Ectodermal cell (in vitro differentiated cells): ENCODE measurements at regions not wholly inside any gene's neighbourhood (a gene's known extent, or its start where the extent isn't known, plus 50 kb on each side); places are given as distances from the start of the nearest gene placed in this dataset.

ENCODE experiments used
- H3K27ac ChIP-seq: 2 replicates; pipeline ENCODE4 v1.7.0; 2013; ENCODE audit warnings: mild to moderate bottlenecking, low read depth, low read length; ENCODE audit not compliant: insufficient read depth, poor library complexity, severe bottlenecking
- H3K27me3 ChIP-seq: 2 replicates; pipeline ENCODE4 v1.7.0; 2013; ENCODE audit warnings: mild to moderate bottlenecking, low read length; ENCODE audit not compliant: insufficient read depth, control insufficient read depth, poor library complexity, severe bottlenecking
- H3K36me3 ChIP-seq: one replicate; pipeline ENCODE4 v1.7.0; 2013; ENCODE audit warnings: low read length; ENCODE audit not compliant: control insufficient read depth, insufficient read depth
- H3K4me1 ChIP-seq: one replicate; pipeline ENCODE4 v1.7.0; 2013; ENCODE audit warnings: low read length; ENCODE audit not compliant: control insufficient read depth, insufficient read depth
- H3K4me3 ChIP-seq: 2 replicates; pipeline ENCODE4 v1.7.0; 2013; ENCODE audit warnings: low read depth, low read length, control low read depth; ENCODE audit not compliant: insufficient read depth
- H3K9me3 ChIP-seq: 2 replicates; pipeline ENCODE4 v1.7.0; 2013; ENCODE audit warnings: mild to moderate bottlenecking, low read length, moderate library complexity; ENCODE audit not compliant: control insufficient read depth
- WGBS, 2 experiments: methylation state at CpG; one replicate each; pipeline ENCODE4 v1.1.7; 2013; ENCODE audit warnings: missing lambda C conversion rate in 2 of 2; 5-methylcytosine and 5-hydroxymethylcytosine counted together

DNA sequence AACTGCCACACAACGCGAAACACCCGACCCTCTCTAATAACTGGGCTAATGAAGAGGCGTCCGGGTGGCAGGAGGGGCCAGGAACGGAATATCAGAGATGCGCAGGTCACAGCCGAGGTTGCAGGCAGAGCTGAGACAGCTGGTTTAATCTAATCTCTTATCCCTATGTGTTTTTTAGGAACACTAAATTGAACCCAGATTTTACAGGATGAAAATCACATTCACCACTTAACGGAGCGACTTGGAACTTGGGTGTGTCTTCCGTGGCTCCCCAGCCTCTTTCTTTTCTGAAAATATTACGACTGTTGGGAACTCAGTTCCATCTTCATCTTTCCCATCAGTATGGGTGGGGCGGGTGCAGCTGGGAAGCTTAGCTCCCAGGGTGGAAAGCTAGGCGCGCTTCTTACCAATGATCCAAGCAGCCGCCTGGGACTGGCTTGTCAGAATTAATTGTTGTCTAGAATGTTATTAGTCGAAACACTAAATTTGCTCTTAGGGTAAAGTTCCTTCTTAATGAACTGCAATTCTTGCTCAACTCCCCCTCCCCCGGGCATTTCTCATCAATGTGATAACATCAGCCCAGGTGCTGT lies 92.5 kb downstream of the IRX2 start:
- Histone ChIP-seq H3K4me1 (peaks cover 10% of the 10 kb centered on the region), H3K27me3 (no peaks in the 10 kb centered on the region), H3K9me3 (no peaks in the 10 kb centered on the region), H3K4me3 (no peak overlapping the region), H3K27ac (no peak overlapping the region), H3K36me3 (no peaks in the 10 kb centered on the region)
- 90 to 93% methylated on average over 18 of the region's 18 CpGs for WGBS, 2 experiments

- WGBS, 2 experiments, result 95% methylated on average over 11 of the region's 11 CpGs
- Histone ChIP-seq H3K4me1 (peaks cover 10% of the 10 kb centered on the region), H3K4me3 (no peak overlapping the region)
These were observed 93.0 kb downstream of the IRX2 start for GRCh38 chr5:2658447-2658846.

GRCh38 chr5:2657151-2657550 lies 94.3 kb downstream of the IRX2 start:
- WGBS, 2 experiments, result 96 to 97% methylated on average over 13 of the region's 13 CpGs
- Histone ChIP-seq H3K4me1 (peaks cover 10% of the 10 kb centered on the region), H3K36me3 (no peaks in the 10 kb centered on the region)

More at GRCh38 chr5:2658447-2658846, 93.0 kb downstream of the IRX2 start:
- H3K9me3 ChIP-seq, result no peaks in the 10 kb centered on the region
- no peak overlapping the region for H3K27ac ChIP-seq
- H3K36me3 ChIP-seq, result no peaks in the 10 kb centered on the region
- H3K27me3 ChIP-seq, result no peaks in the 10 kb centered on the region

DNA sequence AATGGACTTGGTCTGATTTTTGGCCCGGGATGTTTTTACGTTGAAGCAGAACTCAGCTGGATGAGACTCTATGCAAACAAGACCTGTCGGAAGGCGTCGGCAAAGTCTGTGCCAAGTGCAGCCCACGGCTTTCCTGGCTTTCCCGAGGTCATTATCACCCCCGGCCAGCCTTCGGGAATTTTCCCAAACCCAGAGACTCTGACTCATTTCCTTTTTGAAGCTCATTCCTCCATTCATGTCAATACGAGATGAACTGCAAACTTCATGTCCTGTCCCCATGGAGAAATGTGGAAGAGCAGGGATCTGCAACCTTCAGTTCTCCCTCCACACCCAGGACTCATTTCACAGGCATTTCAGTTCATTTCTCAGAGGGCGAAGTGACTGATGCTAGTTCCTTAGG lies 95.3 kb downstream of the IRX2 start:
- Histone ChIP-seq H3K36me3 (no peaks in the 10 kb centered on the region), H3K27ac (no peak overlapping the region), H3K4me1 (peaks cover 10% of the 10 kb centered on the region), H3K4me3 (no peak overlapping the region), H3K9me3 (no peaks in the 10 kb centered on the region), H3K27me3 (no peaks in the 10 kb centered on the region)
- WGBS, 2 experiments, result 87 to 91% methylated on average over 11 of the region's 11 CpGs

More at GRCh38 chr5:2657151-2657550, 94.3 kb downstream of the IRX2 start:
- Histone ChIP-seq H3K27me3 (no peaks in the 10 kb centered on the region), H3K9me3 (no peaks in the 10 kb centered on the region), H3K4me3 (no peak overlapping the region), H3K27ac (no peak overlapping the region)

GRCh38 chr5:2653991-2654390 lies 97.5 kb downstream of the IRX2 start:
- 81 to 87% methylated on average over 7 of the region's 7 CpGs for WGBS, 2 experiments
- Histone ChIP-seq H3K4me3 (no peak overlapping the region), H3K27ac (no peak overlapping the region), H3K9me3 (no peaks in the 10 kb centered on the region), H3K4me1 (no peaks in the 10 kb centered on the region), H3K36me3 (no peaks in the 10 kb centered on the region), H3K27me3 (no peaks in the 10 kb centered on the region)

DNA sequence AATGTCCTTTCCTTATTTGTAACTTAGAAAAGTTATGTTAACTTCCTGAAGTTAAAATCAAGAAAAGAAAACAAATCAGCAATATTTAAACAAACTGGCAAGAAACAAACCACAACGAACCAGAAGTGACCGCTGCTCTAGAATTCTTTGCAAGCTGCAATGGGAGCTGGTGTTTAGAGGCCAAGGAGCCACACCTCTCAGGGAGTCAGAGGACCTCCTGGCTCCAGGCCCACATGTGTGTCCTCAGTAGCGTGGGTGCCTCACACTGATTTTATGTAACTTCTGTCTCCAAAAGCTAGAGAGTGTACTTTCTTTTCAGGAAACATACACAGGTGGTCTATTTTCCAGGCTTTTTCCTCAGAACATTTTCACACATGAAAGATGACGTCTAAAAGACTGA lies 100.4 kb downstream of the IRX2 start:
- Histone ChIP-seq H3K4me3 (no peak overlapping the region), H3K9me3 (no peaks in the 10 kb centered on the region), H3K36me3 (no peaks in the 10 kb centered on the region), H3K27ac (no peak overlapping the region), H3K27me3 (no peaks in the 10 kb centered on the region), H3K4me1 (no peaks in the 10 kb centered on the region)
- 86% methylated on average over 4 of the region's 4 CpGs for WGBS, 2 experiments

- Histone ChIP-seq H3K36me3 (no peaks in the 10 kb centered on the region), H3K27me3 (no peaks in the 10 kb centered on the region), H3K4me3 (no peak overlapping the region), H3K4me1 (no peaks in the 10 kb centered on the region), H3K9me3 (no peaks in the 10 kb centered on the region), H3K27ac (no peak overlapping the region)
- WGBS, 2 experiments, result 90 to 91% methylated on average over 27 of the region's 27 CpGs
These were observed 108.7 kb downstream of the IRX2 start for GRCh38 chr5:2642684-2643345.

DNA sequence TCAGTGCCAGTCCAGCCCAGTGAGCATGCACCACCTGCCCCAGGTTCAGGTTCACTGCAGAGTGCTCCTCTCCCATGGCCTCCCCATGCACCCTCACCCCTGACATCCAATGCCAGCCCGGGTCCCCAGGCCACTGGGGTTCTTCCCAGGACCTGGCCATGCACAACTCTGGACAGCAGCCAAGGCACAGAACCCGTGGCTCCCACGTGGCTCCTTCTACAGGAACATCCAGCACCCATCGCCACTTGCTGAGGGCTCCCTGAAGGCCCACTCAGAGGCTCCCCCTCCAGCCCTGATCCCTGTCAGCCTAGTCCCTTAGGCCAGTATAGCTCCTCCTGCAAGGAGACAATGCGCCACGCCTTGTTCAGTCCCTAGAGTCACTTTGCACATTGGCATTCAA lies 110.8 kb downstream of the IRX2 start:
- Histone ChIP-seq H3K4me1 (no peaks in the 10 kb centered on the region), H3K4me3 (no peak overlapping the region), H3K9me3 (no peaks in the 10 kb centered on the region), H3K27me3 (no peaks in the 10 kb centered on the region), H3K27ac (no peak overlapping the region), H3K36me3 (no peaks in the 10 kb centered on the region)
- 95 to 97% methylated on average over 6 of the region's 6 CpGs for WGBS, 2 experiments

- no peaks in the 10 kb centered on the region for H3K4me1 ChIP-seq
- no peaks in the 10 kb centered on the region for H3K9me3 ChIP-seq
- H3K36me3 ChIP-seq, result no peaks in the 10 kb centered on the region
- no peak overlapping the region for H3K27ac ChIP-seq
- no peak overlapping the region for H3K4me3 ChIP-seq
- H3K27me3 ChIP-seq, result no peaks in the 10 kb centered on the region
- WGBS, 2 experiments, result 91 to 92% methylated on average over 5 of the region's 5 CpGs
These were observed 112.1 kb downstream of the IRX2 start for GRCh38 chr5:2639425-2639824.

GRCh38 chr5:2634399-2635176 lies 116.9 kb downstream of the IRX2 start:
- no peaks in the 10 kb centered on the region for H3K36me3 ChIP-seq
- H3K4me1 ChIP-seq, result no peaks in the 10 kb centered on the region
- WGBS, 2 experiments, result 83 to 87% methylated on average over 11 of the region's 11 CpGs
- no peak overlapping the region for H3K4me3 ChIP-seq
- H3K27ac ChIP-seq, result no peak overlapping the region
- H3K9me3 ChIP-seq, result no peaks in the 10 kb centered on the region
- no peaks in the 10 kb centered on the region for H3K27me3 ChIP-seq
